ENCODE measurements at regions not wholly inside any gene's neighbourhood (a gene's known extent, or its start where the extent isn't known, plus 50 kb on each side); places are given as distances from the start of the nearest gene placed in this dataset.

DNA sequence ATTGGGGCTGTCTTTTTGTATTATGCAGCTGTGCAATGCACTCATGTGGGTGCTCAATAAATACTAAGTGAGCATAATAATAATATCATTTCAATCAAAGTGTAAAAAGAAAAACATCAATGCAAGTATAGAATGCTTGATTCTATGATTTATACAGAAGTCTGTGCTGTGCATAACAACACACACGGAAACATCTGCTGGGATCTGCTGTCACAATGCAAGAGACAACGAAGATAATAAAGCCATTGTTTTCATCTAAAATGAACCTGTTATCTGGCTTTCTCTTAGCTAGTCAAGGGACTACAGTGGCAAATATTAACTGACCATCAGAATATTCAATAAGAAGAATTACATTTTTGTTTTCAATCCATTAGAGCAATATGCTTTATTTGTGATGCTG is 1156.9 kb upstream of the MAP3K7 start:
- DNase-seq = no peak

DNA sequence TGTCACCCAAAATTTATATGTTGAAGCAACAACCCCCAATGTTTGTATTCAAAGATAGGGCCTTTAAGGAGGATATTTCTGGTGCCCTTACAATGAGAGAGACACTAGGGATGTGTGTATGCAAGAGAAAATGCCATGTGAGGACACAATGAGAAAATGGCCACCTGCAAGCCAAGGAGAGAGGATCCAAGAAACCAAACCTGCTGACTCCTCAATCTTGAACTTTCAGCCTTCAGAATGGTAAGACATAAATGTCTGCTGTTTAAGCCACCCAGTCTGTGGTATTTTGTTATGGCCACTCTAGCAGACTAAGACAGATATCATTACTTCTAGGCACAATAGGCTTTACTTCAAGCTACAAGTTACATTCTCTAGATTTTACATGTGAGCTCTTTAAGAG is 1145.1 kb upstream of the MAP3K7 start:
- no peak for DNase-seq

DNA sequence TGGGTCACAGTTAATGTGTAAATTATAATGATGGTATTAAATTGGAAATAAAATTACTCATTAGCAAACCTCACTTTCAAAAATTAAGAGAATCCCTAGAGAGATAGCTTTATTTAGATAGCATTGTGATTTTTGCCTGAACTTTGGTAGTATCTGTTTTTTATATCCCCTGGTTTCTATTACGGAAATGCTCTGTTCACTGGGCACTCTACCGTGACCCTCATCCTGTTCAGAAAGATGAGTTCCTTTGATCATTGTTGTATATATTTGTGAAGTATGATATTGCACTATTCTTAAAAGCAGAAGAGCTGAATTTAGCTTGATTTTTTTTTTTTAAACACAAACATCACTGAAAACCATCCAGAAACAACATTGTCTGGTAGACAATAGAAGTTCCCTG is 1143.8 kb upstream of the MAP3K7 start:
- no peak for DNase-seq

DNA sequence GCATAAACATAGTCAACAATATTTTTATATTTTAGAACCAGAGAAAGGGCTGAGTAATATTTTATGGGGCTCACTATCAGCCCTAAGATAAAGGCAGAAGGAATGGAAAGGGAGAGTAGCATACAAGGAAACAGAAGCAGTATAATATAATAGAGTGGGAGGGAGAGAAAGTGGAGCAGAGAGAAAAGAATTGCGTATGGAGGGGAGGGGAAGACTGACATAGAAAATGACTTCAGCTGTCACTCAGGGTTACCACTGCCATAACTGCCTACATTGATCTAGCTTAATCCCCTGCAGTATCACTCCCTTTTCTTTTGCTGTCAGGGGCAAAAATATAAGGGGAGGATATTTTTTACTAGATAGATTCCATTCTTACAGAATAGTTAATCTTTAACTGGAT is 1133.5 kb upstream of the MAP3K7 start:
- DNase-seq = no peak

DNA sequence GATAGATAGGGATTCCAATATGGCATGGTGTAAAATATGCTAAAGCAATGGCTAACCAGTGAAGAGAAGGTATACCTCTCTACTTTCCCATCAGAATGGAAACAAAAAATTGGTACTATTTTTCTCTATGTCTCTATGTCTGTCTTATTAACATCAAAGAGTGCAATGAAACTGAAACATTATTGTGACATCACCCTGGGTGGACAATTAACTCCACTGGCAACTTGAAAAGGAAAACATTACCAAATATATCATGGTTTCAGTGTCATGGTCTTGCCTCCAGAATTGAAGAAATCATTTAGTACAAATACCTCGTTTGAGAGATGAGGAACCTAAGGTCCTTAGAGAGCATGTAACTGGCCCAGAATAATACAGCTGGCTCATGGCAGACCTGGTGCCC is 1132.5 kb upstream of the MAP3K7 start:
- no peak for DNase-seq

DNA sequence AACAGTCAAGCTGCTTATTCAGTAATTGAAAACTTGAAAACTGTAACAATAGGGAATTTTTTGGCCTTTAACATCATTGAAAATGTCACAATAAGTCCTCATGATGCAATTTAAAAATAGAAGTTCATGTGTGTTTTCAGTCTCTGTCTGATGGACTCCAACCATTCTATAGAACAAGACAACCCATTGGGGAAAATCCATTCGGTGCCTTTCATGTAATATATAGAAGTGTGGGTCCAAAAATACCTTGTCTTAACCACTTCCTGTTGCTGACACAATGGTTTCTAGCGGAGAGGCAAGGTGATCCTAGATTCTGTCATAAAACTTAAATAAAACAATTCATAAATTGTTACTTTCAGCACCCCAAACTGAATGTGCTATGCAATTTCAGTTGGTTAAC is 1131.3 kb upstream of the MAP3K7 start:
- DNase-seq = no peak

DNA sequence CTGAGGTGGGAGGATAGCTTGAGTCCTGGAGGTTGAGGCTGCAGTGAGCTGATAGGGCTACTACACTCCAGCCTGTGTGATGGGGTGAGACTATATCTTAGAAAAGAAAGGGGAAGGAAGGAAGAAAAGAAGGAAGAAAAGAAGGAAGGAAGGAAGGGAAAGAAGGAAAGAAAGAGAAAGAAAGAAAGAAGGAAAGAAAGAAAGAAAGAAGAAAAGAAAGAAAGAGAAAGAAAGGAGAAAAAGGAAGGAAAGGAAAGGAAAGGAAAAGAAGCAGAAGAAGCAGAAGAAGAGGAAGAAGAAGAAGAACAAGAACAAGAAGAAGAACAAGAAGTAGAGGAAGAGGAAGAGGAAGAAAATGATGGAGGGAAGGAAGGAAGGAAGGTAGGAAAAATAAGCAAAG is 1130.2 kb upstream of the MAP3K7 start:
- DNase-seq = no peak

DNA sequence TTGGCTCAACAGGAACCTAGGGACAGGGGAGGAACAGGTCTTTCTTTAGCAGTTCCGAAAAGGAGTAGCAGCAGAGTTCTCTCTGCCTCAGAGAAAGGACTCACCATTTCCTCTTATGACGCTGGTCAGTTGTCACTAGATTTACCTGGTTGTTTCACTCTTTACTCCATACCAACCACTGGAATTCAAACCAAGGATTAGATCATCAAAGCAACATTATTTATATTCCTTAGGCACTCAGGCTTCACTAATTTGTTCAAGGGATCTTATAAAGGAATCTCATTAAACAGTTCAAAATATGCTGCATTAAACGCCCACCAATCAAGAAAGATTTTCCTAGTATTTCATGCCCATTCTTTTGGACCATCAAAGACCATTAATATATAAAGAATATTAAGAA is 1129.5 kb upstream of the MAP3K7 start:
- no peak for DNase-seq

DNA sequence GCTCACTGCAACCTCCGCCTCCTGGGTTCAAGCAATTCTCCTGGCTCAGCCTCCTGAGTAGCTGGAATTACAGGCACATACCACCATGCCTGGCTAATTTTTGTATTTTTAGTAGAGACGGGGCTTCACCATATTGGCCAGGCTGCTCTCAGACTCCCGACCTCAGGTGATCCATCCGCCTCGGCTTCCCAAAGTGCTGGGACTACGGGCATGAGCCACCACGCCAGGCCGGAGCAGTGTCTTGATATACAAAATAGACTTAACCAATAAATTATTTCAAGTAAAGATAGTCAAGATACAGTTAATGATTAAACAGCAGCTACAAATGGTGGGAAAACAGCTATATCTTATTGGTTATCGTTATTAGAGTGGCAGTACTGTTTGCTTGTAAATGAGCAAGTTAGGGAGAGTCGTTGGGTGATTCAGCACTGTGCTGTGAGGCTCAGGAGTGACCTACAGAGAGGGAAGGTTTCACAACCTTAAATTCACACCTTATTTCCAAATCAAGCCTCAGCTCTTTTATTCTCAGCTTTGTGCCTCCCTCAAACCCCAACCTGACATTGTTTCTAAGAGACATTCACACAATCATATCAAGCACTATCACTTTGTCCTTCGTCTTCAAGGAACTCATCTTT is 1128.4 kb upstream of the MAP3K7 start:
- DNase-seq = no peak

DNA sequence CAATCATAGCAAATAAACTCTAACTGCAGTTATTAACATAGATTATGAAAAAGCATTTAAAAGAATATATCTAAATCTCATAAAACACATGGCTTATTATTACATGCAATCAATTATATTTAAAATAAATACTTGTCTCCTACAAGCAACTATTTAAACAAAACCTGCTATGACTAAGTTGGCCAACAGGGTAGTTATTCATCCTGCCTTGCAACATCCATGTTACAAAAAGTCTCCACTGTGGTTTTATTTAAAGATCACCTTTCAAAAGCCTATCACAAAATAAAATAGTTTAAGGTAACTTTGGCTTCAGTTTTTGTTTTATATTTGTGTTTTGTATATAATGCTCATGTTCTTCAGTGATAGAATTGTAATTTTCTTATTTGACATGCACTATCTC is 1127.0 kb upstream of the MAP3K7 start:
- DNase-seq = no peak

DNA sequence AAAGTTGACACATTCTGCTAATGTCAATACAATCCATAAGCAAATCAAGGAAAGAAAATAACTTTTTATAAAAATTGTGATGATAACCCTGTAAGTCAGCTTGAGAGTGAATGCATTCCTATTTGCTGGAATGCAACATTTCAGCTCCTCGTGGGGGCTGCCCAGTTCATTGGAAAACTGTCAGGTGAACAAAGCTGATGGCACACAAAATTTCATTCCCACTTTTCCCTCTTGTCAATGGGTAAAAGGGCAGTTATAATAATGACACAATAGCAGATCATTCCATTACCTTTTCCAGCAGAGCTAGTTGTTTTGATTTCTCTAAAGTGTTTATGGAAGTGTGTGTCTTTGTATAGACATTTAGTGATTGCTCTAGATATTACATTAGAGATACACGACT is 1124.6 kb upstream of the MAP3K7 start:
- DNase-seq = no peak

DNA sequence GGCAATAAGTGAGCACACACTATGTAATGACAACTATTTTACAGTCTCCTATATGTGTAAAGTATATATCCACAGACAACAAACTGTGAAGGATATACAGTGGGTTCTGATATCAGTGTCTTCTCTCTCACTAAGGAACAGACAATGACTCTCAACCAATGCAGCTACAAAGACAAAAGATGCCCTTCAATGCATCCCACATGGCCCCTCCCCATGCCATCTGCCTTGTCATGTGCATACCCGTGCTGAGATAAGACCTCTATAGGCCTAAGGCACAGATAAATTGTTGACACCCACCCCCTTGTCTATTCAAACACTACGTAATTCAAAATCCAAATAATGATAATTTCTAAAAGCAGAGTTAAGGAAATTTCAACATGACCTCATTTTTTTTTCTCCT is 1123.5 kb upstream of the MAP3K7 start:
- DNase-seq = no peak

DNA sequence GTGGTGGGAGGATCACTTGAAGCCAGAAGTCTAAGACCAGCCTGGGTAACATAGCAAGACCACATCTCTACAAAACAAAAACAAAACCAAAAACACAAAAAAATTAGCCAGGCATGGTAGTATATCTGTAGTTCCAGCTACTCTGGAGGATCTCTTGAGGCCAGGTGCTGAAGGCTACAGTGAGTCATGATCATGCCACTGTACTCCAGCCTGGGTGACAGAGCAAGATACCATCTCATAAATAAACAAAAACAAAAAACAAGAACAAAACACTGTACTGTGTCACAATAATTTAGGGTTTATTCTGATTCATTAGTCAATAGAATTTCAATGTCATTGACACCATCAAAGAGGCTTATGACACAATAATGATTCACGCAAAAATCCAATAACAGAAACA is 1121.7 kb upstream of the MAP3K7 start:
- DNase-seq = no peak

DNA sequence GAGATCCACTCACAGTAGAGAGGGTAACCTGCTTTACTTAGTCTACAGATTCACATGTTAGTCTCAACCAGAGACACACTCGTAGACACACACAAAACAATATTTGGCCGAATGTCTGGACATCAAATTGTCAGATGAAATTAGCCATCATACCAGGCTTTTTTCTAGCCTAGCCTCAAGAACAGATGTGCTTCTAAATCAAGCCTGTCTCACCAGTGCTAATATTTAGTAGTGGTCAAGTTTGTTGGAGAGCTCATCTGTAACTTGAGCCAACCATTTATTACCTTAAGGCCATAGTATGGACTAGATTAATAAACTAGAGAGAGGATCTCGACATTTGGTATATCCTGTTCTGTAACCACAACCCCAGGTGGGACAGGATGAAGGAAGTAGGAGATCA is 1118.8 kb upstream of the MAP3K7 start:
- no peak for DNase-seq

DNA sequence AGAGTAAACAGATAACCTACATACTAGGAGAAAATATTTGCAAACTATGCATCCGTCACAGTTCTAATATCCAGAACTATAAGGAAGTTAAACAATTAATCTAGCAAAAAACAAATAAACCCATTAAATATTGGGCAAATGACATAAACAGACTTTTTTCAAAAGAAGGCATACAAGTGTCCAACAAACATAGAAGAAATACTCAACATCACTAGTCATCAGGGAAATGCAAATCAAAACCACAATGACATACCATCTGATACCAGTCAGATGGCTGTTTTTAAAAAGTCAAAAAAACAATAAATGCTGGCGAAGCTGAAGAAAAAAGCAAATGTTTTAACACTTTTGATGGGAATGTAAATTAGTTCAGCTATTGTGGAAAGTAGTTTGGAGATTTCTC is 1117.7 kb upstream of the MAP3K7 start:
- DNase-seq = no peak

DNA sequence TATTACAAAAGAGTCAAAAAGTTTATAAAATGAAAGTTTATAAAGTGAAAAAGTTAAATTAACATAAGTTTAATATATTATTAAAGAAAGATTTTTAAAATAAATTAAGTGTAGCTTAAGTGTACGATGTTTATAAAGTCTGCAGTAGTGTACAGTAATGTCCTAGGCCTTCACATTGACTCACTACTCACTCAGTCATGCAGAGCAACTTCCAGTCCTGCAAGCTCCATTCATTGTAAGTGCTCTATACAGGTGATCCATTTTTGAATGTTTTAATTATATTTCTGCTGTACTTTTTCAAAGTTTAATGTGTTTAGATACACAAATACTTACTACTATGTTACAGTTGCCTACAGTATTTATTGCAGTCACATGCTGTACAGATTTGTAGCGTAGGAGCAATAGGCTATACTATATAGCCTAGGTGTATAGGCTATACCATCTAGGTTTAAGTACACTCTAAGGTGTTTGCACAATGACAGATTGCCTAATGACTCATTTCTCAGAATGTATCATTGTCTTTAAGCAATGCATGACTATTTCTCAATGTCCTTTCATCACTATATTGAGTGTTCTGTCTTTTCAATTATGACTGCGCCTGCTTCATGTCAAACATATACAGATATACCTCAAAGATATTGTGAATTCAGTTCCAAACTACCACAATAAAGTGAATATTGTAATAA is 1110.3 kb upstream of the MAP3K7 start:
- DNase-seq = no peak

DNA sequence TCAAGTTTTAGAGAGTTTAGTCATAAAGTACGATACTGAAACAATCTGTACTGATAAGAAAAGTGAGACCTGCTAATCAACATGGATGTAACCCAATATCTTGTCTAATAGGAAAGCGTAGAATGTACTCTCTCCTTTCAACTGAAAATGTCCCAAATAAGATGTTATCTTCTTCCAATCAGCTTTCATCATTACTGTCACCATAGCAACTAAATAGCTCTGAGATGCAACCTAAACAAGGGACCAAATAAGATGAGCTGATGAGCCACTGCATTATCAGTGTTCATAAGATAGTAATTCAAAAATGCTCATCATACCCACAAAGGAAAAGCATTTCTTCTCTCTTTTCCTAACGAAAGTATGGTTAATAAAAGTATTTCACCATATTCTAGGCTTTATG is 1108.3 kb upstream of the MAP3K7 start:
- no peak for DNase-seq

DNA sequence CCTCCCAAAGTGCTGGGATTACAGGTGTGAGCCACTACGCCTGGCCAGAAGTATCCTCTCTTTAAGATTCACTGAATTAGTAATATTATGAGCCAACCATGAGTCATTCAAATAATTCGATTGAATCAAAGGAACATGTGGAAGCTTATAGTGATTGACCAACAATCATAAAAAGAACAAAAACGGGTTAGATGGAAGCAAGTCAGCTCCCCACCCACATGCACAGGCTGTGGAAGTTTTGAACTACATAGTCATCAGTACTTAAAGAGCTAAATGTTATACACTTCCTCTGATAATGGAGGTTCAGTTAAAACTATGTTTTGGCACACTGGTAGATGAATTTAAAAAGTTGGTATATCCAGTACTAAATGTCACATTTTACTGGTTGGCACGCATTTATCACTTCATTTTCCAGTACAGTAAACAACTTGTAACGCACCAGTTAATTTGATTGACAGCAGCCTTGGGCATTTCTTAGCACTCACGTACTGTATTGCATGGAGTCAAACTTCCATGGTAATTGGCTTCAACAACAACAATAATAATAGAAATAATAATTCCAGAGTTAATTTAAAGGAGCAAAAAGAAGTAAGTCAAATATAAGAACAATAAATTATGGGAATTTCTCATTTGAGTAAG is 1107.3 kb upstream of the MAP3K7 start:
- no peak for DNase-seq

DNA sequence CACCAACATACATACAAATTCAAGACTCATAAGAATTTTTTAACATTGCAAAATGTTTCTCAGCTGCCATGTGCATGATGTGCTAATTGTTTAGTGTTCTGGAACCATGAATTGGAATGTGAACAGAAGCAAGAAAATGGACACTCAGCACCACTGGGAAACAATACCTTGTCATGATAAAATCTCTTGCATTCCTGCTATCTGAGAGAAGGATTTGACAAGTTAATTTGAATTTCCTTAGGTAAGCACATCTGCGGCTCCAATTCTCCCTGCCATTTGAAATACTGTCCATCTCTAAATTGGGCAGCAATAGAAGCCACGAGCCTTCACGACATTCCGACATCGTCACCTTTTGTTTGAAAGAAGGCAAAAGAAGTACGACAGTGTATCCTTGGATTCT is 1104.6 kb upstream of the MAP3K7 start:
- DNase-seq = no peak

DNA sequence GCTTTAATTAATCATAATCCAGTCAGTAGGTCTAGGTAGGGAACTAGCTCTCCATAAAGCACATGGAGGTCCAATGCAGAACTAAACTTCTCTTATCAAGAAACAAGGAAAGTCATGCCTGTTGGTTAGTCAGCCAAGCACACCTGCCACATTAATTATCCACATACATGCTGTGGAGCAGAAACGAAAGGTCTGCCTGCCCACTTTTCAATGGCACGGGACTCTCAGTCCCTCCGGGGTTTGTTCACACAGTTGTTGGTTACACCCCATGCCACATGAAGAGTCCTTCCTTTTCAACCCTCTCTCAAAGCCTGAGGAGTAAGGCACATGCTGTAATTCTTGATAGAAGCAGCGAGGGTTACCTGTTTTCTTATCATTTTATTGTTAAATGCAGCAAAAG is 1096.4 kb upstream of the MAP3K7 start:
- no peak for DNase-seq

DNA sequence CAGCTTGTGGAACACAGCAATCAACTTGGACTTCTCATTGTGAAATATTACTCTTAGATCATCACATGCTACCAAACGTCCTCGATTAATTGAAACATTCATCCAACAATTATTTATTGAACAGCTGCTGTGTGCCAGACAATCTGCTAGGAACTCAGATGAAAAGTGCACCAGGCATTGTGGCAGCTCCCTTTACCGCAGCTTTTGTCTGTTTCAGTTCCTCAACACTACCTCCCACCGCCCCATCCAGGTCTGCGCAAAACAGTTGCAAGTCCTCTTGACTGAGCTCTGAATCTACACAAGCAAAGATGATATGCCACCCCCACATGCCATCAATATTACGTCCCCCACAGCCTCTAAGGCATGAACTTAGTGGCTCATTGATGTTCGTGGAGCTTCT is 1094.4 kb upstream of the MAP3K7 start:
- no peak for DNase-seq

DNA sequence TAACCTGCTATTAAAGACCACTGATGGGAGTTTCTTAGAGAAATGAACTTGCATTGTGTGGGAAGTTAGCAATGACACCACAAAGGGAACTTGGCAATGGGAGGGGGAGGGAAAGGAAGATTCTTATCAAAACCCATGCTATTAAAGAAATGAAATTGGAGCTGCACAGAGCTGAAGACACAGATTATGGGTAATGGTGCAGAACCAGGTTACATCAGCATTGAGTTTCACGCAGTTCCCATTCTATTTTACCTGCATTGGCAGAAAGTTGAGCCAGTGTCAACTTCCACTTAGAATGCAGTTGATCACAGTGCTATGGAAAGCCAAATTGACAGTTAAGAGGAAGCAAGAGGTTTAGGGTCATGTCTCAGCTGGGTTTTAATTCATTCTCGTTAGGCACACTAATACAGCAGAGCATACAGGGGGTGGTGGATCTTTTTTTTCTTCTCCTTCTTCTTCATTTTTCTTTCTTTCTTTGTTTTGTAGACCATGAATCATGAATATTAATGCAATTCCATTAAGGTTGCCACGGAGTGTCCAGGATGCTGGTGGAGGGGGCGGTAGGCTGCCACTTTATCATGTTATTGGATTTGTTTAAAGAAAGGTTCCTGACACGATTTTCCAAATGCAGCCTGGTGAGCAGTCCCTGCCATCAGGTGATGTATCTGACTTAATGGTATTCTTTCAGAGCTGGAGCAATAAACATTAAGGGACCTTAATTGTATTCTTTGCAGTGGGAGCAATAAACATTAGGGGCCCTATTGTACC is 1092.0 kb upstream of the MAP3K7 start:
- DNase-seq = no peak

DNA sequence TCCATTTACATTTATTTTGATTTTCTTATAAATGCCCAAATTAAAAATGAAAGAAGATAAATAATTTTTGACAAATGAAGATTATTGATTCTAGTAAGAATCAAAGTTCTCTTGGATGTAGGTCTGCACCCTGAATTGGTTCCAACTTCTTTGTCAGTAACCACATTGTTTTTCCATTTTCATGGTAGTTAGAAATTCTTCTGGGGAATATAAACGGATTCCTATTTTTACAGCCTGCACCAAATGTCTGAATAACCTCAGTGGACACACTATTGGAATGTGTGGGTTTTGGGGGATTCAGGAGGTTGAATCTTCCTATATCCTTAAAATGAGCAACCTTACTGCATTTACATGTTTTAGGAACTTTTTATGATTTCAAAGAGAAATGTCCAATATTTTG is 1085.3 kb upstream of the MAP3K7 start:
- DNase-seq = no peak

DNA sequence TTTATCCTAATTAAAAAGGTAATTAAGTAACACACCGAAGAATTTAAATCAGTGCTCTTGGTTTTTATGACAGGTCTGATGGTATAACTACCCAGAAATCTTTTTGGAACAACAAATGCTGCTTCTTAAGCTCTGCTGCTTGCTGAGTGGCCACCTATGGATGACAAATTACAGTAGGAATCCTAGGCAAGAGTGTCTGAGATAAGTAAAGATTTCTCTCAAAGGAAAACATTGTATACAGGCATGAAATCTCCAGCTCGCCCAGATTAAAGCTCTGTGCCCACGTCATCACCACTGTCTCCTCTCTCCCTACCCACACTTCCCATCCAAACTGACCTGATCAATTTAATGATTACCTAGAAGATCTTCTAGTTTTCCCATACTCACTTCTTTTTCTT is 1083.0 kb upstream of the MAP3K7 start:
- DNase-seq = no peak
